ENCODE measurements at regions not wholly inside any gene's neighbourhood (a gene's known extent, or its start where the extent isn't known, plus 50 kb on each side); places are given as distances from the start of the nearest gene placed in this dataset.

DNA sequence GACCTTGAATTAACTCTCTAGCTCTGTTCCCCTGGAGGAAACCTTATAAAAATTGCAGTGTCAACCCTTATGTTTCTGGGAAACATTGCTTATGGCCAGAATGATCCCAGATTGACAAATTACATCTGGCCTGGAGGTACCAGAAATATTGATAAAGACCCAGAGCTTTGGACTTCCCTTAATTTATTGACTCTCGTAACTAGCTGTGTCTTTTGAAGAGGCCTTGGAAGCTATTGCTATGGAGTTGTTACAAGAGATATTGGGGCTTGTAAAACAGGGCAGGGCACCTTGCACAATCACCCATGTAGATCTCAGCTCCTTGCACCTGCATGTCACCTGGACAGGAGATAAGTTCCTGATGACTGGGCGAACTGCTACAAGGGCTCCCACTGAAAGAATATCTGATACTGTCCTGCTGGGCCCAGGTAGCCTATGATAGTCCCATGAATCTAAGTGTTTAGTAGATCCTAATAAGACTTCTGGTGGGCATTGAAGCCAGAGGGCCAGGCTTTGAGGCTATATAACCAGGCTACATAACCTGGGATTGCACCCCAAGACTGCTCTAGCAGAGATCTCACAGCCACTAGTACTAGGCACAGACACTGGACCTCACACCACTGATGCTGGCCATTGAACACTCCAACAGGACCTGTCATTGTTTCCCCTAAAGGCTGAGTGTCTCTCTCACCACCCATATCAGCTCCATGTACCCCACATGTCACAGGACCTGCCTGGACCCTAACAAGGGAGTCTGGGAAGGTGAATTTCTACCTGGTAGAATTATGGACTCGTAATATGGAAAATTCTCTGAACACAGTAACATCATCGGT, 135.7 kb upstream of the PWP1 start:
- ChIA-PET CTCF (no interaction called here), POLR2A (no interaction called here)
- TF ChIP-seq, protein P1, sequence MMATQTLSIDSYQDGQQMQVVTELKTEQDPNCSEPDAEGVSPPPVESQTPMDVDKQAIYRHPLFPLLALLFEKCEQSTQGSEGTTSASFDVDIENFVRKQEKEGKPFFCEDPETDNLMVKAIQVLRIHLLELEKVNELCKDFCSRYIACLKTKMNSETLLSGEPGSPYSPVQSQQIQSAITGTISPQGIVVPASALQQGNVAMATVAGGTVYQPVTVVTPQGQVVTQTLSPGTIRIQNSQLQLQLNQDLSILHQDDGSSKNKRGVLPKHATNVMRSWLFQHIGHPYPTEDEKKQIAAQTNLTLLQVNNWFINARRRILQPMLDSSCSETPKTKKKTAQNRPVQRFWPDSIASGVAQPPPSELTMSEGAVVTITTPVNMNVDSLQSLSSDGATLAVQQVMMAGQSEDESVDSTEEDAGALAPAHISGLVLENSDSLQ (IDR thresholded peaks at IDR 0.05) = no peak
- TF ChIP-seq FOXK2 (IDR thresholded peaks at IDR 0.05) (no peak), FOXM1 (IDR thresholded peaks at IDR 0.05; ENCODE audit: borderline replicate concordance) (no peak)
- no peak for DNase-seq (ENCODE audit: extremely low spot score)

DNA sequence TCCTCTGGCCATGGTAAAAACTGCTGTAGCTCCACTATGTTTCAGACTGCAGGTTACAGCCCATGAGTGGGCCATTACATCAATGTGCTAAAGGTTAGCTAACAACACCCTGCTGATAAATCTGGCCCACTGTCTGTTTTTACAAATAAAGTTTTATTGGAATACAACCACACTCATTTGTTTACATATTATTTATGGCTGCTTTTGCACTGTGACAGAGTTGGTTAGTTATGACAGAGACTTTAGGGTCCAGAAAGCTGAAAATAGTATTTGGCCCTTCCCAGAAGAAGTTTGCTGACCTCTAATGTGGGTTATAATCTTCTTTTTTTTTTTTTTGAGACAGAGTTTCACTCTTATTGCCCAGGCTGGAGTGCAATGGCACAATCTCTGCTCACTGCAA, 134.2 kb upstream of the PWP1 start:
- ChIA-PET POLR2A (no interaction called here), CTCF (no interaction called here)
- DNase-seq (ENCODE audit: extremely low spot score) = no peak
- no peak for TF ChIP-seq ELF4 (IDR thresholded peaks at IDR 0.05)
- TF ChIP-seq ZNF384 (IDR thresholded peaks at IDR 0.05) = peak; percentile 74
- TF ChIP-seq, protein P1 (IDR thresholded peaks at IDR 0.05) = 0 out of 2 replicates have a peak, but pooled peaks have one; percentile 10

DNA sequence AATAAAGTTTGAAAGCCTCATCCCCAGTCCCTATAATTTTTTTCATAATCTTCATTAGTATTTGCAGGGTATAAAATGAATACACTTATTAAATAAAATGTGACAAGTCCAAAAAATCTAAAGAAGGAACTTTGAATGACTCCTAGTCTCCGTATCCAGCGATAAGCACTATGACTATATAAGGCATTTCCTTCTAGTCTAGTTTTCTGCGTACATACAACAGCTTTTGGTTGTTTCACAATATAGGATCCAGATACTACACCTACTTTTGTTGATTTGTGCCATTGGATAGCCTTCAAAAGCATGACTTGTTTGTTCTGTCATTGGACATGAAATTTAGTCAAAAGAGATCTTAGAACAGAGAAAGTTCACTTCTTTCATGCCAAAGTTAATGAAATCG, 133.3 kb upstream of the PWP1 start:
- no peak for DNase-seq (ENCODE audit: extremely low spot score)
- ChIA-PET POLR2A (no interaction called here), CTCF (no interaction called here)
- TF ChIP-seq ARNT (IDR thresholded peaks at IDR 0.05) (no peak), LEF1 (IDR thresholded peaks at IDR 0.05; ENCODE audit: borderline replicate concordance) (no peak), FOXA1 (IDR thresholded peaks at IDR 0.05) (no peak), BHLHE40 (IDR thresholded peaks at IDR 0.05; ENCODE audit: borderline replicate concordance) (no peak), SP1 (IDR thresholded peaks at IDR 0.05) (no peak), TARDBP (IDR thresholded peaks at IDR 0.05) (no peak), HDGF (IDR thresholded peaks at IDR 0.05; ENCODE audit: borderline replicate concordance) (no peak), ELF4 (IDR thresholded peaks at IDR 0.05) (no peak), SUZ12 (IDR thresholded peaks at IDR 0.05) (no peak), L3MBTL2 (conservative IDR thresholded peaks at IDR 0.05) (no peak), ZNF384 (IDR thresholded peaks at IDR 0.05) (no peak), FOXK2 (IDR thresholded peaks at IDR 0.05) (no peak), FOXM1 (IDR thresholded peaks at IDR 0.05; ENCODE audit: borderline replicate concordance) (no peak), NFRKB (IDR thresholded peaks at IDR 0.05) (no peak), CTBP1 (IDR thresholded peaks at IDR 0.05; ENCODE audit: borderline replicate concordance) (no peak)
- TF ChIP-seq, protein P1 (IDR thresholded peaks at IDR 0.05) = no peak

GRCh38 chr12:107553211-107553765, 132.3 kb upstream of the PWP1 start:
- TF ChIP-seq FOXM1 (IDR thresholded peaks at IDR 0.05; ENCODE audit: borderline replicate concordance) (no peak), ZNF384 (IDR thresholded peaks at IDR 0.05) (no peak), SUZ12 (IDR thresholded peaks at IDR 0.05) (no peak), NFRKB (IDR thresholded peaks at IDR 0.05) (no peak)
- no peak for DNase-seq (ENCODE audit: extremely low spot score)
- POLR2A ChIA-PET = no interaction called here
- CTCF ChIA-PET = no interaction called here

DNA sequence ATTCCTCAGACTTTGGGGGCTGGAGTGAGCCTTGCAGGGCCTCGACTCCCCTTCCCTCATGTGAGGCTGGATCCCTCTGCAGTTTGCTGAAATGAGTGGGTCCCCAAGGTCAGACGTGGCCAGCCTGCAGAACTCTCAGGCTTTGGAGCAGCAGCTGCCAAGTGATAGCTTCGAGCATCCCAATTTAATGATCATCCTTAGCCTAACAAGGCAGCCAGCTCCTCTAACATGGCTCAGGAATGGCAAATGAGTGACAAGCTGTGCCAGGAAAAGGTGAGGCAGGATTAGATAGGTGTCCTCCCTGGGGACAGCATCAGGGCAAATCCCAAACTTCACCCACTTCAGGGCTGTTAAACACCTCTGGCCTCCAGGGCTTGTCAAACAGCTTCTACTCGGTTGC, 130.7 kb upstream of the PWP1 start:
- no peak for DNase-seq (ENCODE audit: extremely low spot score)
- CTCF ChIA-PET = interaction anchor here (0.7 kb wide), 1 partner anchor 140 kb away, joined by 3 read pairs; no protein-coding TSS in a partner anchor
- POLR2A ChIA-PET = no interaction called here
- no peak for TF ChIP-seq SUZ12 (IDR thresholded peaks at IDR 0.05)
- TF ChIP-seq TARDBP (IDR thresholded peaks at IDR 0.05) = no peak
- no peak for TF ChIP-seq FOXK2 (IDR thresholded peaks at IDR 0.05)
- TF ChIP-seq FOXA1 (IDR thresholded peaks at IDR 0.05) = no peak
- no peak for TF ChIP-seq L3MBTL2 (conservative IDR thresholded peaks at IDR 0.05)
- TF ChIP-seq, protein P1 (IDR thresholded peaks at IDR 0.05) = no peak
- no peak for TF ChIP-seq BHLHE40 (IDR thresholded peaks at IDR 0.05; ENCODE audit: borderline replicate concordance)
- TF ChIP-seq ZNF384 (IDR thresholded peaks at IDR 0.05) = no peak
- TF ChIP-seq NFRKB (IDR thresholded peaks at IDR 0.05) = no peak
- TF ChIP-seq SP1 (IDR thresholded peaks at IDR 0.05) = no peak
- TF ChIP-seq CTBP1 (IDR thresholded peaks at IDR 0.05; ENCODE audit: borderline replicate concordance) = no peak
- TF ChIP-seq ELF4 (IDR thresholded peaks at IDR 0.05) = no peak
- TF ChIP-seq FOXM1 (IDR thresholded peaks at IDR 0.05; ENCODE audit: borderline replicate concordance) = no peak
- no peak for TF ChIP-seq ARNT (IDR thresholded peaks at IDR 0.05)
- no peak for TF ChIP-seq HDGF (IDR thresholded peaks at IDR 0.05; ENCODE audit: borderline replicate concordance)

- DNase-seq (ENCODE audit: extremely low spot score) = no peak
- ChIA-PET CTCF (no interaction called here), POLR2A (no interaction called here)
- no peak for TF ChIP-seq BHLHE40 (IDR thresholded peaks at IDR 0.05; ENCODE audit: borderline replicate concordance)
- TF ChIP-seq, protein P1 (IDR thresholded peaks at IDR 0.05) = no peak
Observed at GRCh38 chr12:107557026-107557425, 128.6 kb upstream of the PWP1 start.
